HFF-Myc (cell line): ENCODE measurements at regions not wholly inside any gene's neighbourhood (a gene's known extent, or its start where the extent isn't known, plus 50 kb on each side); places are given as distances from the start of the nearest gene placed in this dataset.
A peak's percentile ranks its signal among the peaks of the same experiment; 100 is the strongest.

Source experiments
- DNase-seq: peaks from one replicate; pipeline ENCODE4 v3.0.0-alpha.2; 2011; ENCODE audit warnings: low read depth; ENCODE audit errors: extremely low read depth
- H3K4me3 ChIP-seq: replicated peaks from 2 replicates; pipeline ENCODE4 v1.5.1; 2011; ENCODE audit warnings: low read depth, mild to moderate bottlenecking, control low read depth, low read length
- CTCF ChIP-seq: IDR thresholded peaks from 2 replicates; pipeline ENCODE4 v1.5.1; 2012; ENCODE audit warnings: mild to moderate bottlenecking, low read depth, low read length, control low read depth; ENCODE audit errors: missing control alignments

GRCh38 chr7:54956865-54957264 lies 62.0 kb upstream of the EGFR start:
- no peak overlapping the region for H3K4me3 ChIP-seq
- no peak for TF ChIP-seq CTCF
- no peak for DNase-seq

- no peak for TF ChIP-seq CTCF
- peak; percentile 24 for DNase-seq
- H3K4me3 ChIP-seq: no peak overlapping the region
These were observed 58.3 kb upstream of the EGFR start for GRCh38 chr7:54960517-54960916.

- no peak for DNase-seq
- TF ChIP-seq CTCF: no peak
- H3K4me3 ChIP-seq: no peak overlapping the region
These were observed 57.4 kb upstream of the EGFR start for GRCh38 chr7:54961391-54961790.

GRCh38 chr7:54963155-54963554 lies 55.7 kb upstream of the EGFR start:
- no peak for DNase-seq
- no peak for TF ChIP-seq CTCF
- no peak overlapping the region for H3K4me3 ChIP-seq

- no peak for TF ChIP-seq CTCF
- no peak for DNase-seq
- H3K4me3 ChIP-seq: no peak overlapping the region
These were observed 54.7 kb upstream of the EGFR start for GRCh38 chr7:54964136-54964535.

GRCh38 chr7:54967377-54967776 lies 51.4 kb upstream of the EGFR start:
- DNase-seq: no peak
- no peak for TF ChIP-seq CTCF
- H3K4me3 ChIP-seq: no peak overlapping the region

- TF ChIP-seq CTCF: no peak
- no peak overlapping the region for H3K4me3 ChIP-seq
- no peak for DNase-seq
These were observed 50.8 kb upstream of the EGFR start for GRCh38 chr7:54968018-54968417.
